IPS-20b (cell line): ENCODE measurements at regions not wholly inside any gene's neighbourhood (a gene's known extent, or its start where the extent isn't known, plus 50 kb on each side); places are given as distances from the start of the nearest gene placed in this dataset.

Experiments used
- H3K27ac ChIP-seq: one replicate; pipeline ENCODE4 v1.5.1; 2013; ENCODE audit warnings: low read length
- H3K27me3 ChIP-seq: 2 replicates; pipeline ENCODE4 v1.6.1; 2013; ENCODE audit warnings: mild to moderate bottlenecking, low read length, inconsistent platforms; ENCODE audit not compliant: insufficient read depth
- H3K36me3 ChIP-seq: 2 replicates; pipeline ENCODE4 v1.6.1; 2013; ENCODE audit warnings: low read depth, mild to moderate bottlenecking, inconsistent platforms, low read length, moderate library complexity; ENCODE audit not compliant: insufficient read depth
- H3K4me1 ChIP-seq: 2 replicates; pipeline ENCODE4 v1.6.1; 2013; ENCODE audit warnings: mild to moderate bottlenecking, control low read depth, inconsistent platforms, low read length, moderate library complexity; ENCODE audit not compliant: insufficient read depth
- H3K4me3 ChIP-seq: 2 replicates; pipeline ENCODE4 v1.5.1; 2013; ENCODE audit warnings: mild to moderate bottlenecking, low read length, inconsistent platforms
- H3K9ac ChIP-seq: 2 replicates; pipeline ENCODE4 v1.6.1; 2013; ENCODE audit warnings: low read depth, mild to moderate bottlenecking, inconsistent platforms, low read length, moderate library complexity
- H3K9me3 ChIP-seq: 2 replicates; pipeline ENCODE4 v1.6.1; 2013; ENCODE audit warnings: mild to moderate bottlenecking, low read depth, low read length, inconsistent platforms; ENCODE audit not compliant: insufficient read depth

- H3K27me3 ChIP-seq: no peaks in the 10 kb centered on the region
- peaks cover 8% of the 10 kb centered on the region; the same call in 1 of the 2 replicates for H3K4me1 ChIP-seq
- no peak overlapping the region for H3K4me3 ChIP-seq
- no peak overlapping the region for H3K9ac ChIP-seq
- H3K9me3 ChIP-seq: 0 out of 2 replicates have a peak, but pooled peaks cover 2% of the 10 kb centered on the region
- no peaks in the 10 kb centered on the region for H3K36me3 ChIP-seq
- H3K27ac ChIP-seq: no peak overlapping the region
These were observed 461.0 kb downstream of the IPMK start for GRCh38 chr10:57806675-57807074.

- Histone ChIP-seq H3K4me3 (no peak overlapping the region), H3K9me3 (no peaks in the 10 kb centered on the region), H3K9ac (no peak overlapping the region), H3K36me3 (no peaks in the 10 kb centered on the region), H3K4me1 (peaks cover 4% of the 10 kb centered on the region; the same call in 1 of the 2 replicates), H3K27me3 (no peaks in the 10 kb centered on the region), H3K27ac (no peak overlapping the region)
These were observed 468.1 kb downstream of the IPMK start for GRCh38 chr10:57799625-57800024.

GRCh38 chr10:57798830-57799229 is 468.9 kb downstream of the IPMK start:
- Histone ChIP-seq H3K27ac (no peak overlapping the region), H3K4me1 (peaks cover 4% of the 10 kb centered on the region; the same call in 1 of the 2 replicates)

GRCh38 chr10:57791546-57791945 is 476.1 kb downstream of the IPMK start:
- Histone ChIP-seq H3K36me3 (no peaks in the 10 kb centered on the region), H3K9me3 (no peaks in the 10 kb centered on the region), H3K4me1 (peaks cover 12% of the 10 kb centered on the region), H3K27ac (no peak overlapping the region), H3K27me3 (no peaks in the 10 kb centered on the region), H3K4me3 (no peak overlapping the region), H3K9ac (no peak overlapping the region)

More at GRCh38 chr10:57798830-57799229, 468.9 kb downstream of the IPMK start:
- Histone ChIP-seq H3K4me3 (no peak overlapping the region), H3K27me3 (no peaks in the 10 kb centered on the region), H3K9ac (no peak overlapping the region), H3K36me3 (no peaks in the 10 kb centered on the region), H3K9me3 (no peaks in the 10 kb centered on the region)

- no peak overlapping the region for H3K4me3 ChIP-seq
- H3K36me3 ChIP-seq: no peaks in the 10 kb centered on the region
- H3K9me3 ChIP-seq: no peaks in the 10 kb centered on the region
- no peak overlapping the region for H3K27ac ChIP-seq
- H3K4me1 ChIP-seq: peaks cover 20% of the 10 kb centered on the region
- H3K27me3 ChIP-seq: no peaks in the 10 kb centered on the region
- no peak overlapping the region for H3K9ac ChIP-seq
These were observed 477.0 kb downstream of the IPMK start for GRCh38 chr10:57790703-57791102.

DNA sequence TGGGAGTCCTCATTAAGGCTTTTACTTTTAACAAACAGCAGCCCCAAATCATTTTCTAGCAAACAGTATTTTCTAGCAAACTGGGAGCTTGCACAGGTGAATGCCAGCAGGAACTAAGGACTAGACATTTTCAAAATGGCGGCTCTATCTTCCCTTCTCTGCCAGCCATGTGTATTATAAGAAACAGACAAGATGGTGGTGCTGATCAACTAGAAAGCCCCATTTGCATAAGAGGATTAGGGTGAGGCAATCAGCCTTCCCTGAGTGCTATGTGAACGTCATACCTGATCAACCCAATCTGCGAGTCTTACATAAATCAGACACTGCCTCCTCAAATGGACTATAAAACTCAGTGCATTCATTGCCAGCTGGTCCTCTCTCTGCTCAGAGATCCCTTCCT is 479.6 kb downstream of the IPMK start:
- Histone ChIP-seq H3K4me1 (peaks cover 24% of the 10 kb centered on the region), H3K27ac (peak overlapping the region; percentile 99), H3K36me3 (no peaks in the 10 kb centered on the region), H3K4me3 (no peak overlapping the region), H3K27me3 (no peaks in the 10 kb centered on the region), H3K9ac (peak overlapping the region; percentile 16; the same call in 1 of the 2 replicates), H3K9me3 (no peaks in the 10 kb centered on the region)

- no peaks in the 10 kb centered on the region for H3K36me3 ChIP-seq
- peak overlapping the region; percentile 74; the same call in 1 of the 2 replicates for H3K9ac ChIP-seq
- peak overlapping the region; percentile 99 for H3K27ac ChIP-seq
These were observed 480.6 kb downstream of the IPMK start for GRCh38 chr10:57786850-57787750.

GRCh38 chr10:57786331-57786730 is 481.4 kb downstream of the IPMK start:
- no peaks in the 10 kb centered on the region for H3K36me3 ChIP-seq
- H3K4me3 ChIP-seq: peak overlapping the region; percentile 55
- H3K27ac ChIP-seq: peak overlapping the region; percentile 99
- H3K27me3 ChIP-seq: no peaks in the 10 kb centered on the region
- no peaks in the 10 kb centered on the region for H3K9me3 ChIP-seq
- peak overlapping the region; percentile 74 for H3K9ac ChIP-seq
- peaks cover 24% of the 10 kb centered on the region for H3K4me1 ChIP-seq

More at GRCh38 chr10:57786850-57787750, 480.6 kb downstream of the IPMK start:
- Histone ChIP-seq H3K4me1 (peaks cover 24% of the 10 kb centered on the region), H3K27me3 (no peaks in the 10 kb centered on the region), H3K4me3 (peak overlapping the region; percentile 55), H3K9me3 (no peaks in the 10 kb centered on the region)

- Histone ChIP-seq H3K36me3 (no peaks in the 10 kb centered on the region), H3K4me1 (peaks cover 24% of the 10 kb centered on the region), H3K9ac (peak overlapping the region; percentile 3; the same call in 1 of the 2 replicates), H3K9me3 (no peaks in the 10 kb centered on the region), H3K4me3 (no peak overlapping the region), H3K27ac (peak overlapping the region; percentile 99), H3K27me3 (no peaks in the 10 kb centered on the region)
These were observed 482.1 kb downstream of the IPMK start for GRCh38 chr10:57785546-57785945.

- H3K4me1 ChIP-seq: peaks cover 24% of the 10 kb centered on the region
- H3K36me3 ChIP-seq: no peaks in the 10 kb centered on the region
- no peak overlapping the region for H3K4me3 ChIP-seq
- no peak overlapping the region for H3K9ac ChIP-seq
- no peak overlapping the region for H3K27ac ChIP-seq
- H3K27me3 ChIP-seq: no peaks in the 10 kb centered on the region
- no peaks in the 10 kb centered on the region for H3K9me3 ChIP-seq
These were observed 482.6 kb downstream of the IPMK start for GRCh38 chr10:57785068-57785467.

DNA sequence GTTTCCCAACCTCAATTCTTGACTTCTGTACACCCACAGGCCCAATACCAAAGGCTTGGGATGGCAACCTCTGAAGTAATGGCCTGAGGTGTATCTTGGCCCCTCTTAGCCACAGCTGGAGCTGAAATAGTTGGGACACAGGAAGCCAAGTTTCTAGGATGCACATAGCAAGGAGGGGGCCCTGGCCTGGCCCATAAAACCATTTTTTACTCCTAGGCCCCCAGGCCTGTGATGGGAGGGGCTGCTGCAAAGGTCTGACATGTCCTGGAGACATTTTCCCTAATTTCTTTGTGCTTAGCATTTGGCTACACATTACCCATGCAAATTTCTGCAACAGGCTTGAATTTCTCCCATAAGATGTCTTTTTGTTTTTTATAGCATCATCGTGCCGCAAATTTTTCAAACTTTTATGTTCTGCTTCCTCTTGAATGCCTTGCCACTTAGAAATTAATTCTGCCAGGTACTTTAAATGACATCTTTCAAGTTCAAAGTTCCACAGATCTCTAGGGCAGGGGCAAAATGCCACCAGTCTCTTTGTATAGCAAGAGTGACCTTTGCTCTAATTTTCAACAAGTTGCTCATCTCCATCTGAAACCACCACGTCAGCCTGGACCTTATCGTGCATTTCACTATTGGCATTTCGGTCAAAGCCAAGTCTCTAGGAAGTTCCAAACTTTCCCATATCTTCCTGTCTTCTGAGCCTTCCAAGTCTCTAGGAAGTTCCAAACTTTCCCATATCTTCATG is 490.8 kb downstream of the IPMK start:
- H3K4me1 ChIP-seq: no peaks in the 10 kb centered on the region
- H3K36me3 ChIP-seq: no peaks in the 10 kb centered on the region
- H3K9ac ChIP-seq: no peak overlapping the region
- H3K9me3 ChIP-seq: peaks cover 22% of the 10 kb centered on the region
- H3K27me3 ChIP-seq: no peaks in the 10 kb centered on the region
- H3K4me3 ChIP-seq: no peak overlapping the region
- H3K27ac ChIP-seq: no peak overlapping the region
